SW480 (cell line): ENCODE measurements at regions not wholly inside any gene's neighbourhood (a gene's known extent, or its start where the extent isn't known, plus 50 kb on each side); places are given as distances from the start of the nearest gene placed in this dataset.
"Not testable (repeated sequence)": the region's sequence is repeated elsewhere in the genome, so short reads cannot be mapped to it uniquely, and the experiment has no call there.

Experiments
- DNase-seq: peaks from one replicate; pipeline ENCODE4 v3.0.0-alpha.2; 2016; ENCODE audit warnings: low spot score

GRCh38 chr20:29881107-29881506, 1376.4 kb upstream of the DEFB115 start:
- not testable (repeated sequence) for DNase-seq

GRCh38 chr20:29883514-29884219, 1373.8 kb upstream of the DEFB115 start:
- DNase-seq = not testable (repeated sequence)

- not testable (repeated sequence) for DNase-seq
These were observed 1373.1 kb upstream of the DEFB115 start for GRCh38 chr20:29884322-29884721.

GRCh38 chr20:29885282-29886185, 1371.9 kb upstream of the DEFB115 start:
- not testable (repeated sequence) for DNase-seq

GRCh38 chr20:29891555-29891954, 1365.9 kb upstream of the DEFB115 start:
- DNase-seq = not testable (repeated sequence)
